ENCODE measurements at regions not wholly inside any gene's neighbourhood (a gene's known extent, or its start where the extent isn't known, plus 50 kb on each side); places are given as distances from the start of the nearest gene placed in this dataset.
"Not testable (repeated sequence)": the region's sequence is repeated elsewhere in the genome, so short reads cannot be mapped to it uniquely, and the experiment has no call there.

DNA sequence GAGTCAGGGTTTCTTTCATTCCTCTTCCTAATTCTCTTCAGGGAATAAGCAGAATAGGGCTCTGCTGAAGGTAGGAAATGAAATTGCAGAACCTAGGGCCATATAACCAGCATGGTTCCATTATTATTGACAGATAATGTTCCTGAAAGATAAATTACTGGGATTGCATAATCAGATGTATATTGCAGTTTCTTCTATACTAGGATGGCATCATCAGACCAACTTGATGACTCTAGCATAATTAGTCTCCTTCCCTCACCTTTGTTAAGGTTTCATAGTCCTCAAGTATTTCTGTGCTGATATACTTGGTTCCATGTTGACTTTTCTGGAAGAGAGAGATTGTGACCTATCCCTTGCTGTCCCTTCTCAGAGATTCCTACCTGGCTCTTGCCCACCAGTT is 492.3 kb upstream of the LCORL start:
- no peak for DNase-seq

DNA sequence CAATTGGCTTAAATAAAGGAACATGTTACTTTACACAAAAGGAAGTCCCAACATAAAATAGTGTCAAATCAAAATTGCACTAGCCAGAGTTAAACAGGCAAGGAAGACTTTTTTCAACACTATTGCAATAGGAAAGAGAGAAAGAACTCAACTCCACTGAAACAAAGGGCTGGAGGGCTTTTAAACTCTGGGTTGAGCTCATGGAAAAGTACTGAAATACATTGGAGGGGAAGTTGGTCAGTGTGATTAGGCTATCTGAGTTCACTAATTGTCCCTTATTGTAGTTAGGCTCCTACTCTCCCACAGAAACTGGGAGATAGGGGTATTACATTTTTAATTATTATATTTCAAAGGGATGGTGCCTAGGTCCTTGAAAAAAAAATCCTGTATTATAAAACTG is 491.2 kb upstream of the LCORL start:
- DNase-seq, result no peak

DNA sequence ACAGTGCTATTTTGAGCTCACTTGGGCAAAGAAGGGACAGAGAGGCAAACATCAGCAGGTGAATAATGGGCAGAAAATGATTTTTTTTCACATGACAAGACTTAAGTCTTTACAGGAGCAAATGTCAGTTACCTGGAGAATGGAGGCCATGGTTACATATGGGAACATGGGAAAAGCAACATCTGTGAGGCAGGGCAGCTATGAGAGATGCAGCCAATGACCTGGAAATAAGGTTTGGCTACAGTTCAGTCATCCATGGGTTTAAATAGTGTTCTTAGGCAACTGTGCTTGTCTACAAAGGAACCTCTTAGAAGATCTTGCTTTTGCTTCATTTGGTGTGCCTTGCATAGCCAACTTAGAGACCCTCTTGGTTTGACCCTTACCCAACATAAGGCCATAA is 490.2 kb upstream of the LCORL start:
- no peak for DNase-seq

DNA sequence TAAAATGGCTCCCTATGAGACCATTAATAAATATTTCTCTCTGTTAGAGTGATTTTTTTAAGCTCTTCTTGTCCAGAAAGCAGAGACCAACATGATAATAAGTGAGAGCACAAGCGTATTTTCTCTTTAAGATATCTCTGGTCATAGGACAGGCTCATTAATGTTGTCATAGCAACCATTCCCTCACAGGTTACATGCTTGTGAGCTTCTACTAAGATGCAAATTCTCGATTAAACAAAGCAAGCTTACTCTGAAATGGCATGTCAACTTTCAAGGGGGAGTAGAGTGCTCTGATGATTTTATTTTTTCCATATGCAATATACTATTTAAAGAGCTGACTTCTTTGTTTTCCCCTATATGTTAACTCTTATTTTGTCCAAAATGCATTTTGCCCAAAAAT is 487.2 kb upstream of the LCORL start:
- no peak for DNase-seq

DNA sequence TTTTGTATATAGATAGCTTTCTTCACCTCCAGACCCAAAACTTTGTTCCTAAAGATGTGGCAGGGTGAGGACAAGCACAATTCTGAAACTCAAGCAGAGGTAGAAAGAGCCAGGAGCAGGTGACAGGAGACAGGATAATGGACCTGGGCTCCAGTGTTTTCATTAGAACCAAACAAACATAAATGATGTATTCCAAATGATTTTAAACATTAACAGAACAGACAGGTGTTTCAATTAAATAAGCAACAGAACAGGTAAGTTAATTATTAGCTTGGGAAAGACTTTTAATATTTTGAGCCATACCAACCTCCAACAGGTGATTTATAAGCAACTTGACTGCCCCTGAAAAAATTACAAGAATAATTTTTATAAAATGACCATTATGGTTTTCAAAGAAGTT is 459.4 kb upstream of the LCORL start:
- no peak for DNase-seq

DNA sequence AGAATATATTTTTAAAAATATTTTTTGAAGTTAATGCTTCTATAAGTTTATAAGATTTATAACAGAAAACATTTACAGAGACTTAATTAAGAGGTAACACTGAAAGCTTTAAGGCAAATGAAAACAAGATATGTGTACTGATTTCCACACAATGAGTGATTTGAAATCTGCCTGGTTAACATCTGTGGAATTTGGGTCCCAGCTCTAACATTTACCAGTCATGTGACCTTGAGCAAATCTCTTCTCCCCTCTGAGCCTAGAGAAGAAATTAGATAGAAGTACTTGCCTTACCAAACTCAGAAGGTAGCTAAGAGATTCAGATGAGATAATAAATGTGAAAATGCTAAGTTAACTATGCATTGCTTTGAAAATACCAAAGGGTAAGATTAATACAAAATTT is 458.8 kb upstream of the LCORL start:
- no peak for DNase-seq

DNA sequence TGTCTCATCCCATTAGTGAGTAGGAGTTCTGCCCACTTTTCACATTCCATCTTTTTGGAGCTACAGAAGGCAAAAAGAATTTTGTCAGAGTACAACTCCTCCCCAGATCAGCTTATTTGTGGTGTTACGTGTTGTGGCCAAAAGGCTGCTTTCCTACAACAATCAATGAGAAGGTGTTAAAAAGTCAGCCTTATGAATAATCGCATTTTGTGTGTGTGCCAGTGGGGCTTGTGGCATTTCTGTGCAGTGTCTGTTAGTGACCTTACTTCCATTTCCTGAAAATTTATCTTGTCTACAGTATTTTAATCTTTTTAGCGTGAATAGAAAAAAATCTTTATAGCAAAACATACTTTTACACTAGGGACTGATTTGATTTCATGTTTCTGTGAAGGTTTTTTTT is 458.3 kb upstream of the LCORL start:
- DNase-seq, result no peak

DNA sequence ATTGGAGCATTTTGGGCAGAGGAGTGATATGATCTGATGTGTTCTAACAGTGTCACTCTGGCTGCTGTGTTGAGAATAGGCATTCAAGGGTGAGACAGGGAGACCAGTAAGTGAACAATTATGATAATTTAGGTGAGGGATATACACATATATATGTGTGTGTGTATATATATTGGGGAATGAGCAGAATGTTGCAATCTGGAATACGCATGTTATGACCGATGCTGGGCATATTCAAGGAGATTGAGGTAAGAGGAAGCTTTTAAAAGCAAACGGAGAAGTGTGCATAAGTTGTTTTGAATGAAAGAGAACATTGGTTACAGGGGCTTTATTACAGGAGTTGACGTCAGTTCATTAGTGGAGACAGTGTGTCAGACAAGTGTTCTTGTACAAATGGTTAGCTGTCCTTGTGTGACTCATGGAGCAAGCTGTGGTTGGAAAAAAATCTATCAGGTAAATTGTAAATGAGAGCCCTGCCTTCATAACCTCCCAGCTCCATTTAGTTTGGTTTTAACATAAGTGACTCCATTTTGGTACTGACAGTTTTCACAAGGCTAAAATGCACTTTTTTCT is 442.5 kb upstream of the LCORL start:
- no peak for DNase-seq

DNA sequence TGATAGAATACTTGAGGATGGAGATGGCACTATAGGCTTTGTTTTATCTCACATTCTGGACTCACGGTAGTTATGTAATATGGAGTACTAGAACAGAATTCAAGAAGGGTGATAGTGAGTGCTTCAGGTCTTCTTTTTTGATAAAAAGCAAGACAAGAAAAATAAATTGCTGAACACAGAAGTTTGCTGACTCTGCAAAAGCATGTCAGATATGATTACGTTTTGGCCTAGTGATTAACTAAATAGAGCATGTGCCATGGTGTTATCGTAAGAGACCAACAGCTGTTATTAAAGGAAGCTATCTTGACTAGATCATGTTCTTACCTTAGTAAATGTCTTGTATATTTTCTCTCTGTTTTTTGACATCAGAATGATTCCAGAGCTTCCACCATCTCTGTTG is 436.9 kb upstream of the LCORL start:
- DNase-seq, result no peak

DNA sequence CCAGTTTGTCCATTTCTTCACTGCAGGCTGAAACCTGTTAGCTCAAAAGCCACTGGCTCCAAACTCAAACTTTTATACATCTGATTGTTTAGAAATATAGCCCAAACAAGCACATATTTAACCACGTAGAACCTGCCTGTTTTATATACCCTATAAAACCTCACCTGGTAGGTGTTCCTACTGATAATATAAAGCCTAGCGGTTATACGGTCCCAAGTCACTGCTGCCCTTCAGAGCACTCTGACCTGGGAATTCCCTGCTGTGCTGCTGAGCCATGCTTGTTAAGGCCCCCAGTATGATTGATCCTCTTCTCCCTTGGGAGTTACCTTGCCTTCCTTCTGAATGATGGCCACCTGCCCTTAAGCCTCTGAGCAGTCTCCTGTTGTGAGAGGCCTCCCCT is 432.8 kb upstream of the LCORL start:
- DNase-seq, result no peak

DNA sequence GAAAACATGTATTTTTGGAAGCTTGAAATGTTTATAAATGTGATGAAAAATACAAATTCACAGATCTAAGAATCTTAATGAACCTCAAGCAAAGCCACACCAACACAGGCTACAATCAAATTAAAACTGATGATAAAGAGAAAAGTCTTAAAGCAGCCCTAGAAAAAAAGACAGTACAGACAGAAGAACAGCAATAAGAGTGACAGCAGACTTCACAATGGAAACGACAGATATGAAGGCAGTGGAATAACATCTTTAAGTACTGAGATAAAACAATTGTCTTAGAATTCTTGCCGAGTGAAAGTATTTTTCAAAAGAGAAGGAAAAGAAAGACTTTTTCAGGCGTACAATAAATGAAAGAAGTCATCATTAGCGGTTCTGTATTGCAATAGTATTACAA is 423.6 kb upstream of the LCORL start:
- no peak for DNase-seq

DNA sequence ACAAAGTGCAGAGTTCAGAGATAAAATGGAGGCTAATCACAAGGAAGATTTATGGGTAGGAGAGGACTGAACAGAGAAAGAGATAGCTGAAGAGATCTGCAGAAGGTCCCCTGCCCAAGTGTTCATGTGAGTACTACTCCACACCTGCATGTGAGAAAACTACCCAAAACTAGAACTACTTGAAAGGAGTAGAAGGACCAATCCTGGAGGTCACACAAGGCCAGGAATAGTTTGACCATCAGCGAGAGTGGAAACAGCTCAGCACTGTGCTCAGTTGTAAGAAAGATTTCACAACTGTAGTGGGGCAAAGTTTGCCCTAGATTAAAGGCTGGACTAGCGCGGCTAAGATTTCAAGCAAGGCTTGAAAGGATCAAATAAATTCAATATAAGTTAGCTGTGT is 422.7 kb upstream of the LCORL start:
- DNase-seq, result no peak

DNA sequence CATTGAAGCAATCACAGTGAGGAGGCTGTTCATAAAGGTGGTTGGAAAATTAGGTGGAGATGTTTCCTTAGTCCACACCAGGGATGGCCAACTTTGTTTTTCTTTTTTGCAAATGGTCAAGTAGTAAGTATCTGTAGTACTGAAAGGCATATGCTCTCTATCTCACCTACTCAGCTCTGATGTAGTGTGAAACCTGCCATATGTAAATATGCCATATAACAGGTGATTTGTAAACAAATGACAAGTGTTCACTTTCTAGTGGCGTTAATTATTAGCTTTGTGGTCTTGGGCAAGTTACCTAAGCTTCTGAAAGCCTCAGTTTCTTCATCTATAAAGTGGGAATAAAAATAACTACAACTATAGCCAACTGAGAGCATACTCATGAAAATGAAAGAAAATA is 421.4 kb upstream of the LCORL start:
- DNase-seq, result no peak

DNA sequence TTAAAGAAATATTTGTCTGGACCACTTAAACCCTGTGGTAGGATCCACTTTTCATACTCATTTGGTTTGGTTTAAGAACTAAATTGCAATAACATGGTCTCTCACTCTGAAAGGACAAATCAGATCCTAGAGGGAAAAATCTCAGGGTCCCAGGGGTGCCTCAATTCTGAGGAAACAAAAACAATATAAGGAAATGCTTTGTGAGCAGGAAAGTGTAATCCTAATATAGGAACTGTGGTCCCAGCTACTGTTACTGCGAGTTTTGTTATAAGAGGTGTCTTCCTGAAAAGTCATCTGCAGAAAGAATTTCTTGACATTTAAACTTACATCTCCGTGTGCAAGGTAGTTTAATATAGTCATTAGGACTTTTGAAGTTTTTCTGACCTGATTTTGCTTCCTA is 420.1 kb upstream of the LCORL start:
- no peak for DNase-seq

DNA sequence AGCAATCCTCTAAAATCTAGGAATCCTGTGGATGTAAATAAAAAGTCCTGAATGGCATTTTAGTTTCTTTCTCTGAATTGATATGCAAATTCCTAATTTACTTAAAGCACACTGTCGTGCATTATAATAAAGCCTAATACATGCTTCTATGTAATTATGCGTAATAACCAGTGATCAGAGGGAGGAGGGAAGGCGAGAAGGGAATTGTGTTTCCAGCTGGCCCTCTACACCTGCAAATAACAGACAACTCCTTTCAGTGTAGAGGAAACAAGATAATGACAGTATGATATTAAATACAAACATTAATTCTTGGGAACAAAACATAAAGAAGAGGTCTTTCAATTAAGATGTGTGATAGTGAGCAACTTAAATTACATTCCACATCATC is 419.6 kb upstream of the LCORL start:
- DNase-seq, result no peak

DNA sequence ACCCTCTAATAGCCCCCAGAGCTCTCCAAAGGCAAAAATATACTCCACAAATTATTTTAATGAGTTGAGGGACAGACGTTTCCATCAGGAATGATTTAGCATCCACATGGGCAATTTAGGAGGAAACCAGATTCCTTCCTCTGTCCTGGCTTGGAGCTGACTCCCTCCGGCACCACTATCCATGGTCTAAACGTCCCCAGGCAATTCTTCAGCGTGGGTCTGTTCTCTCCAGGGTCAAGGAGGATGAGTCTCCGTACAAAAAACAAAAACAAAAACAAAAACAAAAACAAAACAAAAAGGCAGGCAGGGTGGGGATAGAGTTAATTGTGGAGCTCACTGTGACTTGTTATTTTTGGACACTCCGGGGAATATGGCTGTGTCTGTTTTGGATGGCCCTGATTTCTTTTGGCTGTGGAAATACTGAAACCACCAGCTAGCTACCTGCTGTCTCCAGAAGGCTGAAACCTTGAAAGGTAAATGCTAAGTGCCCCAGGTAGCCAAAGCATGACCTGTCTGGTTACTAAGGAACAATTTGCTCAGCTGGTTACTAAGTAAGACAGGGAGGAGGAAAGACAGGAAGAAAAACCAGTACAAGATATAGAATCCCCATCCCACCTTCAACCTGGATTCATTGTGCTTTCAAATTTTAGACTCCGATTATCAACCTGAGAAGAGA is 419.1 kb upstream of the LCORL start:
- no peak for DNase-seq

DNA sequence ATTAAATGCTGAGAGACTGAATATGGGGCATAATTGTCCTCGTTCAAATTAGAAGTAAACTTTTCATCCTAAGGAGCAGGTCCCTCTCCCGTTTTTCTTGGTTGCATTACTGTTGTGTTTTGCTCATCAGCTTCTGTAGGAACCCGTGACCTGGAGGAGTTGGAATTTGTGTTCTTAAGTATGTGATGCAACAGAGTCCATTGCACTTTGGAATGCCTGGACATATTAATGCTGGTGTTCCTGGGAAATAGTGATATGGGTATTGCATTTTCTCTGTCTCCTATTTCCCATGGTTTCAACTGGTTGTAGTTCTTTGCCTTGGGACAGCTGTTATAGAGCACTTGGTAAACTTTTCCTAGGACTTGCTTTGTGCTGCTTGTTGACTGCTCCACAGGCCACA is 417.8 kb upstream of the LCORL start:
- DNase-seq, result no peak

DNA sequence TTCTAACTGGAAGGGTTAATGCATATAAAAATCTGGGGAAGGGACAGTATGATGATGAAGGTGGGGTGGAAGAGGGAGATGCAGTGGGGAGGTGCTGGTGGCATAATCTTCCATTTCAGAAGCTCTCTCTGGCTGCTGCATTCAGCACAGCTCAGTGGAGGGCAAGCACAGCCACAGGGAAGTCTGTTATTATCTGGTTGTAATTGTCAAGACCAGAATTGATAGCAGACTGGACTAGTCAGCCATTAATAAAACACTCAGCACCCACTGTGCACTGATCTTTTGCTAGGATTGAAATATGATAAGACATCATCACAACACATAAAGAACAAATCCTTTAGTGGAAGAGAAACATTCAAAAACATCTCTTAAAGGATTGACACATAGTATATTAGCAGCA is 414.2 kb upstream of the LCORL start:
- no peak for DNase-seq

DNA sequence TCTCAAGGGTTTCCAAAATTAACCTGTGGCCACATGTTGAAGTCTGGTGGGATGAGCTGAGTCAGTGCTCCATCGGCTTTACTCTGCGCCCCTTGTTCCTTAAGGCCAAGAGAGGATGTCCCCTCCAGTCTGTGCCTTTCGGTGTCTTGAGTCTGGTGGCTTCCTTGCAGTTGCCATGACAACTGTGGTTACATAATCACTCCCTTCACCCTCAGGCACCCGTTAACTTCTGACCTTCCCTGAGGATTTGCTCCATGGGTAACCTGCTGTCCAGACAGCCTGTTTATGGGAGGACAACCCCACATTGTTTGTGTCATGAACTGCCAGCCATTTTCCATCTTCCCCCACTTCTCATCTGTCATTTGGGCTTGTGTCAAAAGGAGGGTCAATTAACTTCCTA is 401.1 kb upstream of the LCORL start:
- DNase-seq, result no peak

DNA sequence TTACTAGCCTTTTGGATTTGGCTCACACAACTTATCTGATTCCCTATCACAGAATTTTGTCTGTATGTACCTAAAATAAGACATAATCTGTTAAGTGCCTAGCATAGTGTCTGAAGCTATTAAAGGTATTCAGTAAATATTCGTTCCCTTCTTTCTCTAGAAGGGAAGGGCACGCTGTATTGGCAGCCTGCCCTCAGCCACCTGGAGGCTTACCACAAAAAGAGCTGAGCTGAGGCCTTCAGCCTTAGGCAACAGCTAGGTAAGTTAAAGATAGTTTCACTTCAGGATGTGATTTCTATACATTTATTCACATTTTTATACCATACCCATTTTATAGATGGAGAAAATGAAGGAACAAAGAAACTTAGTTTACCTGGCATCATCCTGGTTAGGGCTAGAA is 400.0 kb upstream of the LCORL start:
- no peak for DNase-seq

DNA sequence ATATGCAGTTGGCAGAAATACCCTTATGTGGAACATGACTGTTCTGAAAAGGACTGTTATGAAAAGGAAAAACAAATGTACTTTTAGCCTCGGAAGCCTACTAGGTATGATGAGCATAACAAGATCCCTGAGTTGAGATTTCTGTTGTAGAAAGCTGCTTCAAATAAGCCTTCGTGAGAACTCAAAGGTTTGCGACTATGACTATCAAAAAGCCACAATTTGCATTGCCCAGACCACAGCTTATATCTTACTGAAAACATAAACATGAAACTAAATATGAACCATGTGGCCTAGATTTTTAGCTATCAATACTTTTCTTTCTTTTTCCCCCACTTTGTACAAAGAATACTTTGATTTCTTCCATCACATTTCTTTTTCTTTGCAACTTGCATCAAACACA is 398.2 kb upstream of the LCORL start:
- DNase-seq, result no peak

DNA sequence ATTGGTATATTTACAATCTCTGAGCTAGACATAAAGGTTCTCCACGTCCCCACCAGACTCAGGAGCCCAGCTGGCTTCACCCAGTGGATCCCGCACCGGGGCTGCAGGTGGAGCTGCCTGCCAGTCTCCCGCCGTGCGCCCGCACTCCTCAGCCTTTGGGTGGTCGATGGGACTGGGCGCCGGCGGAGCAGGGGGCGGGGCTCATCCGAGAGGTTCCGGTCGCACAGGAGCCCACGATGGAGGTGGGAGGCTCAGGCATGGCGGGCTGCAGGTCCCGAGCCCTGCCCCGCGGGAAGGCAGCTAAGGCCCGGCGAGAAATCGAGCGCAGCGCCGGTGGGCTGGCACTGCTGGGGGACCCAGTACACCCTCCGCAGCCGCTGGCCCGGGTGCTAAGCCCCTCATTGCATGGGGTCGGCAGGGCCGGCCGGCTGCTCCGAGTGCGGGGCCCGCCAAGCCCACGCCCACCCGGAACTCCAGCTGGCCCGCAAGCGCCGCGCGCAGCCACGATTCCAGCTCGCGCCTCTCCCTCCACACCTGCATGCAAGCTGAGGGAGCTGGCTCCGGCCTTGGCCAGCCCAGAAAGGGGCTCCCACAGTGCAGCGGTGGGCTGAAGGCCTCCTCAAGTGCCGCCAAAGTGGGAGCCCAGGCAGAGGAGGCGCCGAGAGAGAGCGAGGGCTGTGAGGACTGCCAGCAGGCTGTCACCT is 396.8 kb upstream of the LCORL start:
- DNase-seq, result not testable (repeated sequence)

DNA sequence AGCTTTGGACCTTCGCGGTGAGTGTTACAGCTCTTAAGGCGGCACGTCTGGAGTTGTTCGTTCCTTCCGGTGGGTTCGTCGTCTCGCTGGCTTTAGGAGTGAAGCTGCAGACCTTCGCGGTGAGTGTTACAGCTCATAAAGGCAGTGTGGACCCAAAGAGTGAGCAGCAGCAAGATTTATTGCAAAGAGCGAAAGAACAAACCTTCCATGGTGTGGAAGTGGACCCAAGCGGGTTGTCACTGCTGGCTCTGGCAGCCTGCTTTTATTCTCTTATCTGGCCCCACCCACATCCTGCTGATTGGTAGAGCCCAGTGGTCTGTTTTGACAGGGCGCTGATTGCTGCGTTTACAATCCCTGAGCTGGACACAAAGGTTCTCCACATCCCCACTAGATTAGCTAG is 396.1 kb upstream of the LCORL start:
- DNase-seq, result not testable (repeated sequence)

DNA sequence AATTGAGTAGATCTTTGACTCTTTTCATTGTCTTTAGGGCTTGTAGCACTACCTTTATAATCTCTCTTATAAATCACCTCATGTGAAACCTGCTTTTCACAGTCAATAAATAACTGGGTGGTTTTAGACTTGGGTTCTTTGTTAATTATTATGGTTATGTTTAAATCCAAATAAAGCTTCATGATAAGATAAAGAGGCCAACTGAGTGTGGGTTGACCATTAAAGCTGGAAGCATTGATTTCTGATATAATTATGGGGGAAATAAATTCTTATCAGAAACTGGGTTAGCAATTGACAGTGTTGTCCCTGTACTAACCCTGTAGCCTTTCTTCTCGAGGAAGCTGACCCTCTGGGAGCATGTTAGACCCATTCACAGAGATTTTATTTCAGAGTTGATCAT is 384.7 kb upstream of the LCORL start:
- no peak for DNase-seq

DNA sequence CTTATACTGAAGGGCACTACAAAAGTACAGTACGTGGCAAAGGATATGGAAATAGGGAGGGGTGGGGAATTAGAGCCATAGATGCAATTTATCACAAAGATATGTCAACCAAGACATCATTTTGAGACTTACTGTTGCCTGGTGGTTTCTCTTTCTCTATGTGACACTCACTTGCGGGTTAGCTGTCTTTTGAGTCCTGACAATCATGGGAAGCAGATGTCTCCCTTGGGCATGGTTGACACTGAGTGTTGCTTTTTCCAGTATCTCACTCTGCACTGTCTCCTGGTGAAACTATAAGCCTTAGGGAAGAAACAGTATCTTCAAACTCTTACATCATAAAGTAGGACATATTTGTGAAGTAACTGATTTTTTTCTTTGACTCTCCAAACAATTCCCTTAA is 383.5 kb upstream of the LCORL start:
- no peak for DNase-seq

Data from activated CD4-positive, alpha-beta T cell treated with anti-CD3 and anti-CD28 coated beads for 1 hour (primary cell).